B cell (primary cell): ENCODE measurements at regions not wholly inside any gene's neighbourhood (a gene's known extent, or its start where the extent isn't known, plus 50 kb on each side); places are given as distances from the start of the nearest gene placed in this dataset.

Source experiments
- ATAC-seq: fragments of 200-7000 bp; cut with Tn5 transposase; one replicate; pipeline ENCODE4 v1.10.0; 2021; ENCODE audit warnings: low read depth, mild to moderate bottlenecking, moderate number of reproducible peaks, moderate library complexity
- CTCF ChIA-PET: fragments of 350-600 bp; sonication (Branson Sonifier 250); formaldehyde crosslinking; loops from one replicate; lab custom pipeline; 2021; ENCODE audit warnings: antibody characterized with exemption, inconsistent platforms; lab: Charles Lee
- POLR2A ChIA-PET: fragments of 350-600 bp; sonication (Branson Sonifier 250); formaldehyde crosslinking; loops from one replicate; lab custom pipeline; 2021; ENCODE audit warnings: antibody characterized with exemption; lab: Charles Lee
- DNase-seq: peaks from one replicate; pipeline ENCODE4 v3.0.0; 2013
- H2AFZ ChIP-seq: 2 replicates; pipeline ENCODE4 v1.6.1; 2012; ENCODE audit warnings: mild to moderate bottlenecking, low read depth, low read length; ENCODE audit not compliant: insufficient read depth, poor library complexity, severe bottlenecking
- H3K27ac ChIP-seq, 2 donors: 1 replicate in 1 of 2; 2 replicates in 1 of 2; pipeline ENCODE4 v1.5.1; 2012 to 2013; ENCODE audit warnings: low read length in 2 of 2, mild to moderate bottlenecking in 2 of 2, moderate library complexity in 1 of 2
- H3K27me3 ChIP-seq, 4 experiments: fragments of 200-600 bp in 1 of 4; sonication (generic) in 1 of 4; replicated peaks in 1 of 4; 1 replicate in 2 of 4; 2 replicates in 2 of 4; pipeline versions ENCODE4 v1.6.1 to v1.7.0; 2013 to 2016; ENCODE audit warnings: low read length in 3 of 4, mild to moderate bottlenecking in 2 of 4, mixed read lengths in 1 of 4, moderate library complexity in 1 of 4; ENCODE audit not compliant: insufficient read depth in 4 of 4, control insufficient read depth in 3 of 4; ENCODE audit errors: control extremely low read depth in 1 of 4
- H3K36me3 ChIP-seq, 2 experiments: replicated peaks in 1 of 2; 1 replicate in 1 of 2; 2 replicates in 1 of 2; pipeline versions ENCODE4 v1.6.1 to v1.7.1; 2013; ENCODE audit warnings: low read length in 1 of 2; ENCODE audit not compliant: insufficient read depth in 2 of 2, control insufficient read depth in 1 of 2; ENCODE audit errors: control extremely low read depth in 1 of 2, extremely low read depth in 1 of 2
- H3K4me1 ChIP-seq, 2 donors: fragments of 200-600 bp in 1 of 2; sonication (generic) in 1 of 2; 1 replicate in 1 of 2; 2 replicates in 1 of 2; pipeline versions ENCODE4 v1.5.1 to v1.6.1; 2013 to 2017; ENCODE audit warnings: low read length in 2 of 2; ENCODE audit not compliant: control insufficient read depth in 2 of 2, insufficient read depth in 2 of 2
- H3K4me2 ChIP-seq: replicated peaks from 2 replicates; pipeline ENCODE3; 2012; ENCODE audit warnings: mild to moderate bottlenecking, low read depth, low read length; ENCODE audit not compliant: poor library complexity, severe bottlenecking
- H3K4me3 ChIP-seq, 5 experiments: fragments of 200-600 bp in 1 of 5; sonication (generic) in 1 of 5; 1 replicate in 3 of 5; 2 replicates in 2 of 5; pipeline versions ENCODE4 v1.5.1 to v1.7.0; 2011 to 2016; ENCODE audit warnings: low read length in 4 of 5, mild to moderate bottlenecking in 4 of 5, low read depth in 2 of 5, control low read depth in 1 of 5, moderate library complexity in 1 of 5; ENCODE audit not compliant: insufficient read depth in 1 of 5; ENCODE audit errors: control extremely low read depth in 1 of 5, extremely low read depth in 1 of 5
- H3K79me2 ChIP-seq: fragments of 200-600 bp; sonication (generic); one replicate; pipeline ENCODE4 v1.6.0; 2016; ENCODE audit warnings: low read length; ENCODE audit not compliant: control insufficient read depth, insufficient read depth
- H3K9ac ChIP-seq: fragments of 200-600 bp; sonication (generic); 2 replicates; pipeline ENCODE4 v1.6.1; 2017; ENCODE audit warnings: mild to moderate bottlenecking, low read length, moderate library complexity
- H3K9me3 ChIP-seq, 3 donors: one replicate each; pipeline versions ENCODE4 v1.6.1 to v1.7.1; 2013; ENCODE audit warnings: low read length in 2 of 3; ENCODE audit not compliant: control insufficient read depth in 2 of 3, insufficient read depth in 1 of 3; ENCODE audit errors: control extremely low read depth in 1 of 3
- H4K20me1 ChIP-seq: 2 replicates; pipeline ENCODE4 v1.6.0; 2012; ENCODE audit warnings: mild to moderate bottlenecking, low read length; ENCODE audit not compliant: insufficient read depth, control insufficient read depth, poor library complexity, severe bottlenecking
- H3K27ac Mint-ChIP-seq: one replicate; pipeline ENCODE4 v1.8.0; 2021; ENCODE audit warnings: mixed read lengths
- H3K27me3 Mint-ChIP-seq: one replicate; pipeline ENCODE4 v1.8.0; 2021; ENCODE audit warnings: mixed read lengths
- H3K4me1 Mint-ChIP-seq: one replicate; pipeline ENCODE4 v1.8.0; 2021; ENCODE audit warnings: mixed read lengths
- H3K4me3 Mint-ChIP-seq: one replicate; pipeline ENCODE4 v1.8.0; 2021; ENCODE audit warnings: mixed read lengths
- H3K9me3 Mint-ChIP-seq: one replicate; pipeline ENCODE4 v1.8.0; 2022; ENCODE audit warnings: mixed read lengths; ENCODE audit not compliant: insufficient read depth
- EZH2 ChIP-seq: IDR thresholded peaks from 2 replicates; pipeline ENCODE4 v1.6.1; 2012; ENCODE audit warnings: borderline replicate concordance, low read depth, mild to moderate bottlenecking, moderate library complexity, low read length; ENCODE audit not compliant: insufficient read depth, poor library complexity, severe bottlenecking
- WGBS: methylation state at CpG from one replicate; pipeline ENCODE4 v1.1.5; 2013; ENCODE audit warnings: missing lambda C conversion rate; ENCODE audit not compliant: insufficient coverage; 5-methylcytosine and 5-hydroxymethylcytosine counted together
- intact Hi-C: fragments of 100-400 bp; cut with micrococcal nuclease; formaldehyde crosslinking; loops from one replicate; pipeline ENCODE4 v1.10.0; 2022
- TF ChIP-seq, protein P1 (sequence below): fragments of 200-600 bp; IDR thresholded peaks from one replicate; pipeline ENCODE4 v1.8.0; 2022; ENCODE audit warnings: antibody characterized with exemption, mild to moderate bottlenecking

GRCh38 chr3:23052208-23052607 lies 150.9 kb upstream of the UBE2E2 start:
- H3K9me3 ChIP-seq: peaks cover 0 to under 1% (median 0%) of the 10 kb centered on the region in 3 donors
- H3K27me3 ChIP-seq: no peaks in the 10 kb centered on the region
- no peak overlapping the region for H3K9ac ChIP-seq
- peaks cover 0 to 3% of the 10 kb centered on the region in 2 donors for H3K4me1 ChIP-seq
- no peak overlapping the region for H3K27ac Mint-ChIP-seq
- ATAC-seq: no peak
- ChIA-PET CTCF (no interaction called here), POLR2A (no interaction called here)
- no peak for DNase-seq
- H3K4me3 Mint-ChIP-seq: no peak overlapping the region
- no peaks in the 10 kb centered on the region for H4K20me1 ChIP-seq
- H3K4me3 ChIP-seq: no peak overlapping the region
- H2AFZ ChIP-seq: no peak overlapping the region
- no peaks in the 10 kb centered on the region for H3K79me2 ChIP-seq
- H3K4me1 Mint-ChIP-seq: peaks cover 4% of the 10 kb centered on the region
- H3K27ac ChIP-seq: no peak overlapping the region
- H3K9me3 Mint-ChIP-seq: peaks cover 3% of the 10 kb centered on the region
- no peaks in the 10 kb centered on the region for H3K27me3 Mint-ChIP-seq
- H3K4me2 ChIP-seq: no peak overlapping the region
- TF ChIP-seq, protein P1, sequence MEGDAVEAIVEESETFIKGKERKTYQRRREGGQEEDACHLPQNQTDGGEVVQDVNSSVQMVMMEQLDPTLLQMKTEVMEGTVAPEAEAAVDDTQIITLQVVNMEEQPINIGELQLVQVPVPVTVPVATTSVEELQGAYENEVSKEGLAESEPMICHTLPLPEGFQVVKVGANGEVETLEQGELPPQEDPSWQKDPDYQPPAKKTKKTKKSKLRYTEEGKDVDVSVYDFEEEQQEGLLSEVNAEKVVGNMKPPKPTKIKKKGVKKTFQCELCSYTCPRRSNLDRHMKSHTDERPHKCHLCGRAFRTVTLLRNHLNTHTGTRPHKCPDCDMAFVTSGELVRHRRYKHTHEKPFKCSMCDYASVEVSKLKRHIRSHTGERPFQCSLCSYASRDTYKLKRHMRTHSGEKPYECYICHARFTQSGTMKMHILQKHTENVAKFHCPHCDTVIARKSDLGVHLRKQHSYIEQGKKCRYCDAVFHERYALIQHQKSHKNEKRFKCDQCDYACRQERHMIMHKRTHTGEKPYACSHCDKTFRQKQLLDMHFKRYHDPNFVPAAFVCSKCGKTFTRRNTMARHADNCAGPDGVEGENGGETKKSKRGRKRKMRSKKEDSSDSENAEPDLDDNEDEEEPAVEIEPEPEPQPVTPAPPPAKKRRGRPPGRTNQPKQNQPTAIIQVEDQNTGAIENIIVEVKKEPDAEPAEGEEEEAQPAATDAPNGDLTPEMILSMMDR: no peak
- TF ChIP-seq EZH2: no peak
- intact Hi-C loops: no loop called here
- WGBS: 100% methylated on average over 1 of the region's 1 CpG
- no peaks in the 10 kb centered on the region for H3K36me3 ChIP-seq

- WGBS: 95% methylated on average over 7 of the region's 7 CpGs
- no peak overlapping the region for H2AFZ ChIP-seq
- H3K27me3 ChIP-seq: no peaks in the 10 kb centered on the region
- no peaks in the 10 kb centered on the region for H3K36me3 ChIP-seq
- H3K4me3 ChIP-seq: no peak overlapping the region
- DNase-seq (no peak), ATAC-seq (no peak)
- H3K27ac ChIP-seq: no peak overlapping the region
- no peaks in the 10 kb centered on the region for H3K9me3 ChIP-seq
- no peak overlapping the region for H3K27ac Mint-ChIP-seq
- H3K4me1 ChIP-seq: peaks cover 0 to 3% of the 10 kb centered on the region in 2 donors
- intact Hi-C loops: no loop called here
- H4K20me1 ChIP-seq: no peaks in the 10 kb centered on the region
- no peaks in the 10 kb centered on the region for H3K79me2 ChIP-seq
- H3K9ac ChIP-seq: no peak overlapping the region
- no peaks in the 10 kb centered on the region for H3K27me3 Mint-ChIP-seq
- H3K4me3 Mint-ChIP-seq: no peak overlapping the region
- CTCF ChIA-PET: interaction anchor here (0.6 kb wide), 1 partner anchor 1167 kb away, joined by 3 read pairs; no protein-coding TSS in a partner anchor
- H3K9me3 Mint-ChIP-seq: no peaks in the 10 kb centered on the region
- TF ChIP-seq, protein P1: no peak
- no peak for TF ChIP-seq EZH2
- POLR2A ChIA-PET: no interaction called here
- peaks cover 4% of the 10 kb centered on the region for H3K4me1 Mint-ChIP-seq
- no peak overlapping the region for H3K4me2 ChIP-seq
Measured at GRCh38 chr3:23052620-23053019, 150.5 kb upstream of the UBE2E2 start.
